Breast epithelium (tissue), 3 donors: ENCODE measurements at regions not wholly inside any gene's neighbourhood (a gene's known extent, or its start where the extent isn't known, plus 50 kb on each side); places are given as distances from the start of the nearest gene placed in this dataset.

Experiments used
- POLR2A ChIP-seq: fragments of 450-650 bp; IDR thresholded peaks from one replicate; pipeline ENCODE4 v1.6.1; 2016; ENCODE audit warnings: antibody characterized with exemption, mild to moderate bottlenecking, moderate library complexity
- POLR2AphosphoS5 ChIP-seq, 3 donors: sonication (generic); formaldehyde crosslinking; IDR thresholded peaks; one replicate each; pipeline ENCODE4 v1.6.1; 2017; ENCODE audit warnings: antibody characterized with exemption in 3 of 3
- TF ChIP-seq, protein P1 (sequence below), 3 donors: fragments of 450-650 bp; IDR thresholded peaks; one replicate each; pipeline ENCODE4 v1.5.1; 2016 to 2017; ENCODE audit warnings: antibody characterized with exemption in 3 of 3, mild to moderate bottlenecking in 3 of 3, moderate library complexity in 3 of 3

DNA sequence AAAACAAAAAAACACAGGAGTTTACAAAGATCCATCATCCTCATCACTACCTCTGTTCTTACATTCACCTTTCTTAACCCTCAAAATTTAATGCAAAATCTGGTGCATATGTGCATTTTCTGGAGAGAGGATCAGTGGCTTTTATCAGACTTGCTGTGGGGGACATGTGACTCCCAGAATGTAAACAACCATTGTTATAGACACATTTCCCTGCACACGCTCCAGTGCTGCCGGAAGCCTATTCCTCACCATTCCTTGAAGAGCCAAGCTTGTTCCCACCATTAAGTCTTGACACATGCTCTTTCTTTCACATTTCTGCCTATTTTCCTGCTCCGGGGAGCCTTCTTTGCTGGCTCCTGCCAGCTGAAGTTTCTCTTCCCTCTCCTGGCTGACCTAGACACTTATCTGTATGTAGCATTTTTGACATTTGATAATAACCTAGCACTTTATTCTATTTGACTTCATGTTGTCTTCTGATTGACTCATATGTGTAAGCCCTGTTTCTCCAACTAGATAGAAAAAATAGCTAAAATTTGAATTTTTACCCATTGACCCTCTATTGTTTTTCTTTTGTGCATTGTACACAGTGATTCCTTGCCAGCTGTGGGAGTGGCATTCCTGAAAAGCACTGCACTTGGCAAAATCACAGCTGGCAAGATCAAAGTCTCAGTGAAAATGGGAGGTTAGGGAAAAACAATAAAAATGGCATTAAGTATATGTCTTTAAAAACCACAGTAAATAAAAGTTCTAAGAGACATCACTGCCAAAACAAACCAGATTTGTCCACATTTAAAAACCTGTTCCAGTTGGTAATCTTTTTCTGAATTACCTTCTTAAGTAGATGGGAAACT, 76.8 kb upstream of the CIBAR2 start:
- TF ChIP-seq, protein P1, sequence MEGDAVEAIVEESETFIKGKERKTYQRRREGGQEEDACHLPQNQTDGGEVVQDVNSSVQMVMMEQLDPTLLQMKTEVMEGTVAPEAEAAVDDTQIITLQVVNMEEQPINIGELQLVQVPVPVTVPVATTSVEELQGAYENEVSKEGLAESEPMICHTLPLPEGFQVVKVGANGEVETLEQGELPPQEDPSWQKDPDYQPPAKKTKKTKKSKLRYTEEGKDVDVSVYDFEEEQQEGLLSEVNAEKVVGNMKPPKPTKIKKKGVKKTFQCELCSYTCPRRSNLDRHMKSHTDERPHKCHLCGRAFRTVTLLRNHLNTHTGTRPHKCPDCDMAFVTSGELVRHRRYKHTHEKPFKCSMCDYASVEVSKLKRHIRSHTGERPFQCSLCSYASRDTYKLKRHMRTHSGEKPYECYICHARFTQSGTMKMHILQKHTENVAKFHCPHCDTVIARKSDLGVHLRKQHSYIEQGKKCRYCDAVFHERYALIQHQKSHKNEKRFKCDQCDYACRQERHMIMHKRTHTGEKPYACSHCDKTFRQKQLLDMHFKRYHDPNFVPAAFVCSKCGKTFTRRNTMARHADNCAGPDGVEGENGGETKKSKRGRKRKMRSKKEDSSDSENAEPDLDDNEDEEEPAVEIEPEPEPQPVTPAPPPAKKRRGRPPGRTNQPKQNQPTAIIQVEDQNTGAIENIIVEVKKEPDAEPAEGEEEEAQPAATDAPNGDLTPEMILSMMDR (IDR thresholded peaks at IDR 0.05), result no peak
- TF ChIP-seq POLR2AphosphoS5 (IDR thresholded peaks at IDR 0.05) (no peak), POLR2A (no peak)
